DMS79 (cell line): ENCODE measurements at regions not wholly inside any gene's neighbourhood (a gene's known extent, or its start where the extent isn't known, plus 50 kb on each side); places are given as distances from the start of the nearest gene placed in this dataset.

Experiments
- DNase-seq: peaks from one replicate; lab custom pipeline; 2025; lab: John Stamatoyannopoulos, UW

DNA sequence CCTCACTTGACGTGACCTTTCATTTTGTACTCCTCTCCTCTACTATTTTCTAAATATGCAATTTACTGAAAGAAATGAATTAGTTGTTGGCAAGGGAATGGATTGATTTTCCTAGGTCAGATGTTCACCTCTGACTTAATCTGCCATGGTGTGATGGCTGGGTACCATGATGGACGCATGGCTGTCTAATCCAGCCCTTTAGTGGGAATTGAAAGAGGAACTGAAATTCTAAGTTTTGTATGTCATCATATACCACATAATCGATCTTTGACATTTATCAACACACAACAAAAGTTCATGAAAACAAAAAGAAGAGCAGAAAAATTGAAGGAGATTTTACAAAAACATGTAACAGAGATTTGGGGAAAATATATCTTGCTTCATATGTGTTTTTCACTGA, 331.3 kb upstream of the SNX7 start:
- no peak for DNase-seq

DNA sequence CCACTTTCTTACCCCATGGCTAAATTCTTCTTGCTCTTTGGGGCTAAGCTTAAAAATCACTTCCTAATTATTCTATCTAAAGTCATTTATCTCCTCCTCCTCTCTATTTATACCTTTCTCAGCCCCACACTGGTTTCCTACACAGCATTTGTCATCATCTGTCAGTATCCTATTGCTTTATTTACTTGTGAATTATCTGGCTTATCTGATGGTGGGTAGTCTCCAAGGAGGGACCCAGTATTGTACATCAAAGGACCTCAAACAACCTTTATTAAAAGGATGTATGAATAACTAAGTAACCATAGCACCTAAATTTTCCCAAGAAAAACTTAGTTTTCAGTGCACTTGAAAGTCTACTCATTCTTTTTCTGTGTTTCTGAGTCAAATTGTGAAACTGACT, 332.7 kb upstream of the SNX7 start:
- no peak for DNase-seq

DNA sequence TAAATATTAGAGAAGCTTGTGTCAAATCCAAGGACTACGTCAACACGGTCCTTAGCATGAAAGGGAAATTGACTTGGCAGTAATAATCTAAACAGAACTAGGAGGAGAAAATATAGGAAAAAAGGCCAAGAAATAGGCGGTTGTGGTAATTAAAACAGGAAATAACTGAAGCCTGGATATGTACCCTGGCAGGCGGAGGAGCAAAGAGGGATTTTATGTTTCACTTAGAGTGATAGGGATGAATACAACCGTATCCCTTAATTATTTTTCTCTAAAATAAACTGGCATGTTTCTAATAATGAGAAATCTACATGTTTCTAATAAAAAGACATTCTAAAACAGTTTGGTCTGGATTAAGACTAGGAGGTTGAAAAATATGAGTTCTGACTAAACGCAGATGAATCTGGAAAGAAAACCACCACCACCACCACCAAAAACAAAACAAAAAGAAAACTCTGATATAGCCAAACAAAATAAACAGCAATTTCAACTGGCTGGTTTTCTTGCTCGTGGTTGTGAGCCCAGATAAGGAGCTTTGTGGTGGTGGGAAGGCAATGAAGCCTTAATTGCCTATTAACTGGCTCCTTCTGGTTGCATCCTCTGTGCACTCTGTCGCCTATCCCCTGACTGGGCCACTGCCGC, 334.2 kb upstream of the SNX7 start:
- no peak for DNase-seq

DNA sequence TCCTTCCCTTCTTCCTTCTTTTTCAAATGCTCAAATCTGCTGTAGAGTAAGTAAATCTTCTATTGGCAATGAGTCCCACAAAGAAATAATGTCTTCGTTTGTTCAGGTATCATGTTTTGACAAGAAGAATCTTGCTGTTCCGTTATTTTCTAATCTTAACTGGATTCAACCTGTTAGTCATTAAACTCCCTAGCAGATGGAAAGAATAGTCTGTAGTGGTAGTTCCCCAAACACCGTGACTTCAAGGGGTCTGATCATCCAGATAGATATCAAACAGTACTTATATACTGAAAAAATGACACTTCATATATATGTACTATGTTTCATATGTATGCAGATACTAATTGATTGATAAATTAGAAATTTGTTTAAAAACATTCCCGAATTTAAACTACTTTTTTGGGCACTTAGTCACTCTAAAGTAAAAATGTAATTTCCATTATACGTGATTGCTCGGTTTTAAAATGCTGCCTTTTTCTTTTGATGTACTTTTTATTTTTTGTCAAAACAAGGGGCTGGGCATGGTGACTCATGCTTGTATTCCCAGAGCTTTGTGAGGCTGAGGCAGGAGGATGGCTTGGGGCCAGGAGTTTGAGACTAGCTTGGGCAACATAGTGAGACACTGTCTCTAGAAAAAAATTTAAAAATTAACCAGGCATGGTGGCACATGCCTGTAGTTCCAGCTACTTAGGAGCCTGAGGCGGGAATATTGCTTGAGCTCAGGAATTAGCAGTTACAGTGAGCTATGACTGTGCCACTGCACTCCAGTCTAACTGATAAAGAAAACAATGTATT, 335.7 kb upstream of the SNX7 start:
- DNase-seq: no peak

DNA sequence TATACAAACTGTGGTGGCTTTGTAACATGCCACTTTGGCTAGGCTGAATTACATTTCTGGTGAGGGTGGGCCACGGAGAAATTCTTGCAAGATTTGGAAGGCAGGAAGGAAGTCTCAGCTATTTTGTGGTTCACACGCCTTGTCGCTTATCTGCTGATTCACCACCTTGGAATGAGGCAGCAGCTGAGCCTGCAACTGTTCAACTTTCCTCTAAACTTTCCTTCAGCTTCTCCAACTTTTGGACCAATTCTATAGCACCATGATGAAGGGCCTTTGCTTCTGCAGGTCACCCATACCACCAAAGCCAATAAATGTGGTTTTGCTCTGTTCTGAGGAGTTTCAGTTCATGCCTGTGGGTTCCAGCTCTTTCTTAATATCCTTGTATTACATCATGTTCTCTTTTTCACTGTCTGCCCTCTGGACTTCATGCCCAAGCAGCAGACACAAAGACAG, 337.6 kb upstream of the SNX7 start:
- no peak for DNase-seq

DNA sequence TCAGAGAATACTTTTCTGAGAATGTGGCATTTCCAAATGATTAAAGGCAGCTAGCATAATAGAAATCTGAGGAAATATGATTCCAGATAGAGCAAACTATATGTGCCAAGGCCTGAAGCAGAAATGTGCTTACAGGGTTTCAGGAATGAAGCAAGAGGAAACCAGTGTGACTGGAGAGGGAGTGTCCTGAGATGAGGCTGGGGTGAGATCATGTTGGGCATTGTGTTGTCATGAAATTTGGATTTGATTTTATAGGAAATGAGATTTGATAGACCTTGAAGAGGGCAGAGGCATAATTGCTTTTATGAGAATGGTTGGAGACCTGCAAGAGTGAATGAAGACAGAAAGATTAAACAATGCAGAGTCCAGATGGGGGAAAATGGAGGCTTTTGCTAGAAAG, 338.1 kb upstream of the SNX7 start:
- DNase-seq: no peak

DNA sequence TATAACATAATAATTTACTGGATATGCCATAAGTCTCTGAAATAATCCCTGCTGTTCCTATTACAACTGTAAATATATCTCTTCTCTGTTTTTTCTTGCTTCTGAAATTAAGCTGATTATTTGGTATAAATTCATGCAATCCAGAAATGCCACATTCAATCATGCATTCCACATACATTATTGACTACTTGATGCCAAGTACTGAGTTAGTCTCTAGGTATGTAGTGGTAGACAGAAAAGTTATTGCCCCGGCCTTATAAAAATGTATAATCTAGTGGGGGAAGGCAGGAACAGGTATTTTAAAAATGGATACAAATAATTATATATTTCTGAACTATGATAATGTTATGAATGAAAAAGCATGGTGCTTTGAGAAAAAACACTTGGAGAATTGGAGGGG, 338.6 kb upstream of the SNX7 start:
- no peak for DNase-seq

DNA sequence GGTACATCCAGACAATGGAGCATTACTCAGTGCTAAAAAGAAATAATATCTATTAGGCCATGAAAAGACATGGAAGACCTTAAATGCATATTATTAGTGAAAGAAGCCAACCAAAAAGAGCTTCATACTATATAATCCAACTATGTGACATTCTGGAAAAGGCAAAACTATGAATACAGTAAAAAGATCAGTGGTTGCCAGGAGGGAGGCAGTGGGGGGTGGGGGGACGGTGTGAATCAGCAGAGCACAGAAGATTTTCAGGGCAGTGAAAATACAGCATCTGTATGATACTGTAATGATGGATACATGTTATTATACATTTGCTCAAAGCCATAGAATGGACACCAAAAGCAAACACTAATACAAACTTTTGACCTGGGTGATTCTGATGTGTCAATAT, 339.4 kb upstream of the SNX7 start:
- no peak for DNase-seq

DNA sequence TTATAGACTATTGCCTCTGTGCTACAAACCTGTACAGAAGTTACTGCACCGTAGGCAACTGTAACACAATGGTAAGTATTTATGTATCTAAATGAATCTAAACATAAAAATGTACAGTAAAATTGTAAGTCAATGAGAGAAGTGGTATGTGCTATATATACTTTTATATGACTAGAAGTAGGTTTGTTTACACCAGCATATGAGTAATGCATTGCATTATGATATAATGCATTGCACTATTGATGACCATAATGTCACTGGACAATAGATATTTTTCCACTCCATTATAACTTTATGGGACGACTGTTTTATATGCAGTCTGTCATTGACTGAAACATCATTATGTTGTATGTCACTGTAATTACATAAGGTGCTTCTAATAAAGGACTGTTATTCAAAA, 340.3 kb upstream of the SNX7 start:
- DNase-seq: no peak

DNA sequence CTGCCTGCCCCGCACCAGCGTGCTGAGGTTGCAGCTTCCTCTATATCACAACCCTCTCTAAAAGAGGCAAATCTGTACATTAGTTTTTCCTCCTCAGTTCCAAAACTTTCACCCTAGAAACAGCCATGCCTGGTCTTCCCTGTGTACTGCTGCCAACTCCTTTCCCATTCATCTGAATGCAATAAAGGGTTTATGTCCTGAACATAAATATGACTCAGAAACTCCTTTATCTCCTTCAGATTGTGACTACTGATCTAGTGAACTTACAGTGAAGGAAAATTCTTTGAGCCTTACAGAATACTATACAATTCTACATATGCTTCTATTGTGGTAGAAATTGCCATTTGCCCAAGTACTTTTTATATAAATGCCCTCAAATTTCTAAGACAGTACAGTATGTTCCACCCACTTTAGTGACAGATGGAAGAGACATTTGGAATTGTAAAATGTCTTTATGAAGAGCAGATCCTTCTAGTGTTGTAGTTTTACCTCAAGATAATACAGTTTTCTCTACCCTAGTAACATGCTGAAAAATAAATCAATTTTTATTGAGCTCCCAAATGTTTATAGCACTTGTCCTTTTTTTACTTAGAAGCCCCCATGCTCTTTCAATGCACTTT, 345.1 kb upstream of the SNX7 start:
- DNase-seq: no peak

DNA sequence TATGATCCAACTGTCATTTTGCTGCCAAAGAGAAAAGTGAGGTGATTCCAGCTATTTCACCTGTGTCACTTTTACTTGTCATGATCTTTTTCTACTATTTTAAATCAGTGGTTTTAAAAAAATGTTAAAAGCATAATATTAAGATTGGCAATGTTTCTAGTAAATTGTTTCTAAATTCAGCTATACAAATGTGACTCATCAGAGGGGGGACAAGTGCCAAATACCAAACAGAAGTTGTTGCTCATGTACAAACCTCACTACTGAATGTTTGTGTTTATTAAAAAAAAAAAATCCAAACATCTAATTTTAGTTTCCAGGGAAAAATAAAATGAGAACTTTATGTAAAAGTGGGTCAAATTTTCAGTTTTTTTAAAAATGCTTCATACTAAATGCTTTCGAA, 346.2 kb upstream of the SNX7 start:
- DNase-seq: no peak

DNA sequence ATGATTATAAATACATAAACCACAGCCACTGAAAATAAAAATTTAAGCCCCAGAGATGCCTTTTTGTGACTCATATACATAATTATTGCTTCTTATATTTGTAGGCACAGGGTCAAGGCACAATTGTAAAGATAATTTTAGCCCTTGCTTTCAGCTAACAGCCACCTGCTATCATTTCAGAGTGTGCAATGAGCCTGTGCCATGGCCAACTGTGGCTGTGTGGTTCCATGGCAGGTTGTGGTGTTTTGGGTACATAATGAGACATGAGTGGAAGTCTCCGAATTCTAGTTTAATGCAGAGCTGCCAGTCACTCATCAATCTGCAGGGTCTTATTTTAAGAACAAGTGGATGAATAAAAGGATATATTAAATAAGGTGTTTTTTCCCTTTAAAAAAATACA, 346.9 kb upstream of the SNX7 start:
- no peak for DNase-seq

DNA sequence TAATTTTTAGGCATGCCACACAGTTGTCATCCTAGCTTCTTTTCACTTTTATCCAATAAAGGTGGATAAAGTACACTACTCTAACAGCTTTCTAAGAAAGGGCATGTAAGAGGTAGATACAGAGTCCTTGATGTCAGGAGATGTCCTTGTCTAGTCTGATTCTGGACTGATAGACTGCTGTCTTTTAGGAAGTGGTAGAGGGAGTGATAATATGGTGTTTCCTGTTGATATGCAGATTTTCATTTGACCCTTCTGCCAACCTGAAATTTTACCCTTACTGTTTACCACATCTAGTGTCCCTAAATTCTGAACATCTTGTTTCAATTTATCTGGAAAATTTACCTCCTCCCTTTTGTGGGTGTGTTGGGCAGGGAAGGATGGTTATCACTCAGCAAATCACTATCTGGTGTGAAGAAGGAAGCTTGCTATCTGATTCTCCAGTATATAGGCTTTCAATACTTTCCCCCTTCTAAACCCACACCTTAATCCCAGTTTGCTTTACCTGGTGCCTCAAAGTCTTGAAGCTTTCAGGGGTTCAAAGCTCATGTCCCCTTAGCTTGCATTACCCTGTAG, 354.9 kb upstream of the SNX7 start:
- DNase-seq: no peak

DNA sequence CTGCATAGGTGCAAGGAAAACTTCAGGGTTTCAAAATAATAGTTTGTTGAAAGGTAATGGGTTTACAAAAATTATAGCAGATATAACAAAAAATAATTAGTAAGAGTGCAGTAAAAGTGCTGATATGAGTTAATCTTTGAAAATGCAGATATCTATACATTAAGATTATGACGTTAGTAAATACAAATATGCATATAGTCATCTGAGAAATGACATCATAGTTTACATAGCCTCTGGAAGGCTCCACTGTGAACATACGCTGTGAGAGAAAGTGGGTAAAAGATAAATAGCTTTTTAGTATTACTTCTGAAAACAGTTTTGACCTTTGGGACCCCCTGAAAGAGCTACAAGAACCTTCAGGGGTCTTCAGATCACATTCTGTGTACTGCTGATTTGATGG, 356.2 kb upstream of the SNX7 start:
- no peak for DNase-seq

DNA sequence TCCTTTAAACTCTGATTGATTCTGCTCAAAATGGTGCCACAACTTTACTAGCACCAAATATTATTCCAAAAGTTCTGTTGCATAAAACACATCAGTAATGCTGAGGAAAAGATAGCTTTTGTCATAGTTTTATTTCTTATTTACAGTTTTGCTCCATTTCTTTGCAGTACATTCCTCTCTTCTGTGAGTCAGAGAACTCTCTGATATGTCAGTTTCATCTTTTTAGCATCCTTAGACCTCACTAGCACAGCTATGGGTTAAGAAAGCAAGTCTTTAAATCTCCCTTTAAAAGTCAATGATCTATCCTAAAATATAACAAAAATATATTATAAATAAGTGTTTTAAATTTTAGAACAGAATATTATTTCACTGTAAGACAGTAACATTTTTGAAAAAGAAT, 356.6 kb upstream of the SNX7 start:
- DNase-seq: no peak

DNA sequence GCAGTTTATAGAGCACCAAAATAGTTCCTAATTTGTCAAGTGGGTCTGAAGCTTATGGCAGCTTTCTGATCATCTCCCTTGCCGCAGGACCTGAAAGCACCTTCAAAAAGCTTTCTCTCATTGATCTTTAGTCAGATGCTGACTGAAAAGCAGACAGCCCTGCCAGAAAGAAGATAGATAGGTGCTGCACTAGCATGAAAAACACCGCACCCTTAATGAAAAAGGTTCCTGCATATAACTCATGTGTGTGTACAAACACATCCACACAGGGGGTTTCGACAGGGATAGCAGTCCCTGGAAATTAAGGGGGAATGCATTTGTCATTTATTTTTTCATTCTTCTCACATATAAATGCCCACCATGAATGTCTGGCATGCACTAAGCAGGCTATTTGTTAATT, 361.7 kb upstream of the SNX7 start:
- DNase-seq: no peak

DNA sequence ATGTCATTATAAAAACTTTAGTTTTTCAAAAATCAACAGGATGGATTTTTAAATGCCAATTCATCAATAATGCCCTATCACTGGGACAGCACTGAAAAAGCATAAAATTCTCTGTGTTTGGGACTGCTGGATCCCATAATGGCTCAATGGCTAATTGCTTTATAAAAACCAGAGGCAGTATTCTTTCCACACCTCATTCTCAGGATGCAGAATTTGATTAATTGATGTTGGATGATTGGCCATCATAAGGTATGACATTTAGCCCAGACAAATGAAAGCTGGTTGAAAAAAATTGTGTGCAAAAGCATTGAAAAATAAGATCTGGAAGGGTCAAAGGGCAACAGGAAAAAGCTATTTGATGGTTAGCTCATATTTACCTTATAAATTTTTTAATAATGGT, 362.2 kb upstream of the SNX7 start:
- DNase-seq: no peak

DNA sequence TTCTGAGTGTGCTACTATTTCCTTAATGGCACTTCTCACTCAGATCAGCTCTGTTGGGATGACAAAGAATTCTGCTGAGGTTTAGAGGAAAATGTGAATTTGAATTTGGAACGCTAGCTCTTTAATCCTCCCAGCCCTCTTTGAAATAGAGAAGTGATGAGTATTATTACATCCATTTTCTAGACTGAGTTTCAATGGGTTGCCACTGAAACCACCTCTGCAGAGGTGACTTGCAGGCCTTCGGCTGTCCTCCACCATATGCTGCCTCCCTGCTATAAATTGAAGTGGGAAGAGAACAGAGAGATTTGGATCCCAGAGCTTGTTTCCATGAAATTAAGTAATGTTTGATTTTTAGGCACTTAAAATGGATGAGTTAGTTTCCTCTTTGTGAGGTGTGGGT, 363.2 kb upstream of the SNX7 start:
- DNase-seq: no peak

DNA sequence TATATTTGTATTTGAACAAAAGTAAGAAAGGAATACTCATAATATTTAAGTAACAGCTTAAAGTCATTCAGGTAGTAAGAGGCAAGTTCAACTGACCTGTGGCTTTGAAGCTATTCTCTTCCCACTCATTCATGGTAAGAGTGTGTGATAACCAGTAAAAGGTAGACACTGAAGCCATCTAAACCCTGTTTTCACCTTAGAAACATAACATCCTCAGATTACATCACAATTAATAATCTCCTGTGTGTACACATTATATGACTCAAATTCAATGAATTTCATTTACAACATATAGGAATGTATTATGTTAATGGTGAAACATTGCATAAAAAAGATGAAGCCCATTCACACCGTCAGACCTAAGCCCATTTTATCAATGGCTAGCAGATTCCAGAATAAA, 364.8 kb upstream of the SNX7 start:
- no peak for DNase-seq

DNA sequence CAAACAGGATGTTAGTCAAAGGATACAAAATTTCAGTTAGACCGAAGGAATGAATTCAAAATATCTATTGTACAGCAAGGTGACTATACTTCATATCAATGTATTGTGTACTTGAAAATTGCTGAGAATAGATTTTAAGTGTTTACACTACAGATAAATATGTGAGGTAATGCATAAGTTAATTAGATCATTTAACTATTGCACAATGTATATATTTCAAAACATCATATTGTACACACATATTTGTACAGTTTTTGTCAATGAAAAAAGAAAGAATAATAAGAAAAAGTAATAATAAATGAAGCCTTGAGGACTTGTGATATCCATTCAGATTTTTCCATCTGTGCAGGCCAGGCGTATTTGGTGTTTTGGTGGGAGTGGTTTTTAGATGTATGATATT, 367.4 kb upstream of the SNX7 start:
- no peak for DNase-seq

DNA sequence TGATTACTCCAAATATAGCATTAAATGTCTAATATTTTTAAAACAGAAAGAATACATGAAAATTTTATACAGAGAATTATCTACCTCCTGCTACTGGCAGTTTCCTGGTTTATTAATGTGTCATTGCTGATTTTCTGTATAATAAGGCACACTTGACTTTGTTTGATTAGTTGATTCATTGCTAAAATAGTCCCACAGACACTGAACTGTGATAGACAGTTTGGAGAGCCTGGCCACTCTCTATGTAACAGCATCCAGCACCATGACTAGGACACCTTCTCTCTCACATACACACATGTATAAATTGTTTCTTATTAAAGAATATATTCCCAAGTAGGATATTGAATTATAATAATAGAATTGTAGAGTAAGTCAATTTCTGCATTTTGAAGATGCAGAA, 368.5 kb upstream of the SNX7 start:
- DNase-seq: no peak

DNA sequence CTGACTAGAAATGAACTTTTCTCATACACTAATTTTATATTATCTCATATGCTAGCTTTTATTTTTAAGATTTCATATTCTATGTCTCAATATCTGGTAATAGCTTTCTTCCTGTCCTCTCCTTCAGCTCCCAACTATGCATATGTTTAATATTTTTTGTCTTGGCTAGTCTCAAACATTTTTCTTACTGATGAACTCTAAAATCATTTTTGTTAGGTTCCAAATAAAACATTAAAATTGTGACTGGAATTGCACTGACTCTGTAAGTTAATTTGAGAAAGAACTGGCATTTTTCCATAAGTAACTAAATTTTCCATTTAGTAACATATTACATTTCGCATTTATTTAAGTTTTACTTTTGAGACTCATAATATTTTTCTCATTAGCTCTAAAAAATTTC, 368.5 kb upstream of the DPYD start:
- no peak for DNase-seq

DNA sequence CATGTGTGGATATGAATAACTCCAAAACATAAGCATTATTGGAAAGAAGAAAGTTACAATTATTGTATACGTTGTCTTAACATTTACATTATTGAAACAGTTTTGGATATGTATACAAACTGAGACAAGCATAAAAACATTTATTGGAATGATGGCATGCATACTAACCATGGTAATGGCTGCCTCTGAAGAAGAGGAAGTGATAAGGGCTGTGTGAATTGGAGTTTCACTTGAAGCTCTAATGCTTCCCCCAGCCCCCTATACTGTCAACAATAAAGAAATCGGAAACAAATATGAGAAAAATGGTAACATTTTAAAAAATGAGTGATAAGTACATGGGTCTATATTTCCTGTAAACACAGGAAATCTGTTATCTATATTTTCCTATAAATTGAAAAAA, 367.7 kb upstream of the DPYD start:
- no peak for DNase-seq
